Stomach (tissue), 4 donors: ENCODE measurements at regions not wholly inside any gene's neighbourhood (a gene's known extent, or its start where the extent isn't known, plus 50 kb on each side); places are given as distances from the start of the nearest gene placed in this dataset.

Source experiments
- POLR2A ChIP-seq, 4 donors: fragments of 450-650 bp; IDR thresholded peaks; one replicate each; pipeline ENCODE4 v1.6.1; 2016; ENCODE audit warnings: antibody characterized with exemption in 4 of 4, control low read depth in 2 of 4, mild to moderate bottlenecking in 1 of 4, moderate library complexity in 1 of 4
- TF ChIP-seq, protein P1 (sequence below), 7 experiments: fragments of 450-650 bp in 4 of 7; fragments of 200-600 bp in 3 of 7; sonication (generic) in 3 of 7; IDR thresholded peaks; one replicate each; pipeline ENCODE4 v1.5.1; 2016 to 2019; ENCODE audit warnings: antibody characterized with exemption in 7 of 7, control low read depth in 2 of 7, mild to moderate bottlenecking in 1 of 7

DNA sequence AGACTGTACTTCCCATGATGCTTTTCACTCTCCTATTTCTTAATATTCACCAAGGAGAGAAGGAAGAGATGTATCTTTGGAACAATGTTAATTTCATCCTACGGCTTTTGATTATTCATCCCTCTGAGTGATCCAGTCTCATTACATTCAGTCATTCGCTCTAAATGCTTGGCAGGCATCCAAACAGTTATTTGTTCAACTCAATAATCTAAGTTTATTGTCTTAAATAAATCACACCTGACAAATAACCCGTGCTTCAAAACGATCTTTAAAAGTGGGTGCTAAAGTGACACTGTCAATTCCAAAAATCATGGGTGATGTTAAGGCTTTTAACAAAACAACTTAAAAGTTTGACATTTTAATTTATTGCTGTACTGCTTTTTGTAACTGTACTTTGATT is 233.1 kb downstream of the RASEF start:
- TF ChIP-seq, protein P1, sequence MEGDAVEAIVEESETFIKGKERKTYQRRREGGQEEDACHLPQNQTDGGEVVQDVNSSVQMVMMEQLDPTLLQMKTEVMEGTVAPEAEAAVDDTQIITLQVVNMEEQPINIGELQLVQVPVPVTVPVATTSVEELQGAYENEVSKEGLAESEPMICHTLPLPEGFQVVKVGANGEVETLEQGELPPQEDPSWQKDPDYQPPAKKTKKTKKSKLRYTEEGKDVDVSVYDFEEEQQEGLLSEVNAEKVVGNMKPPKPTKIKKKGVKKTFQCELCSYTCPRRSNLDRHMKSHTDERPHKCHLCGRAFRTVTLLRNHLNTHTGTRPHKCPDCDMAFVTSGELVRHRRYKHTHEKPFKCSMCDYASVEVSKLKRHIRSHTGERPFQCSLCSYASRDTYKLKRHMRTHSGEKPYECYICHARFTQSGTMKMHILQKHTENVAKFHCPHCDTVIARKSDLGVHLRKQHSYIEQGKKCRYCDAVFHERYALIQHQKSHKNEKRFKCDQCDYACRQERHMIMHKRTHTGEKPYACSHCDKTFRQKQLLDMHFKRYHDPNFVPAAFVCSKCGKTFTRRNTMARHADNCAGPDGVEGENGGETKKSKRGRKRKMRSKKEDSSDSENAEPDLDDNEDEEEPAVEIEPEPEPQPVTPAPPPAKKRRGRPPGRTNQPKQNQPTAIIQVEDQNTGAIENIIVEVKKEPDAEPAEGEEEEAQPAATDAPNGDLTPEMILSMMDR (IDR thresholded peaks at IDR 0.05), result no peak
- no peak for TF ChIP-seq POLR2A (IDR thresholded peaks at IDR 0.05)
